SK-N-SH treated with all-trans-retinoic acid at 6 μM for 48 hours (cell line): ENCODE measurements at regions not wholly inside any gene's neighbourhood (a gene's known extent, or its start where the extent isn't known, plus 50 kb on each side); places are given as distances from the start of the nearest gene placed in this dataset.

Source experiments
- ATAC-seq: fragments of 200-7000 bp; cut with Tn5 transposase; 3 replicates; pipeline ENCODE4 v1.9.1; 2020; ENCODE audit warnings: mild to moderate bottlenecking, moderate library complexity
- ARNTL ChIP-seq: fragments of 450-650 bp; formaldehyde crosslinking; IDR thresholded peaks from 2 replicates; pipeline ENCODE4 v1.5.0; 2020; ENCODE audit warnings: low read depth, mild to moderate bottlenecking, moderate library complexity, borderline replicate concordance
- BACH2 ChIP-seq: fragments of 250-450 bp; sonication (Bioruptor Pico); IDR thresholded peaks from 2 replicates; pipeline ENCODE4 v1.9.0; 2021; ENCODE audit warnings: mild to moderate bottlenecking, borderline replicate concordance
- CREB5 ChIP-seq: fragments of 250-450 bp; sonication (Bioruptor Pico); IDR thresholded peaks from 2 replicates; pipeline ENCODE4 v1.5.1; 2020; ENCODE audit warnings: low read depth, mild to moderate bottlenecking, moderate library complexity
- CSDC2 ChIP-seq: fragments of 250-450 bp; sonication (Bioruptor Pico); IDR thresholded peaks from 2 replicates; pipeline ENCODE4 v1.5.0; 2020; ENCODE audit warnings: mild to moderate bottlenecking, moderate library complexity
- CSRNP3 ChIP-seq: fragments of 250-450 bp; sonication (Bioruptor Pico); IDR thresholded peaks from 2 replicates; pipeline ENCODE4 v1.5.1; 2021; ENCODE audit warnings: mild to moderate bottlenecking, moderate library complexity
- ESRRG ChIP-seq: fragments of 250-450 bp; sonication (Bioruptor Pico); IDR thresholded peaks from 2 replicates; pipeline ENCODE4 v1.6.1; 2021; ENCODE audit warnings: mild to moderate bottlenecking
- GLIS3 ChIP-seq: fragments of 250-450 bp; sonication (Bioruptor Pico); IDR thresholded peaks from 2 replicates; pipeline ENCODE4 v1.5.0; 2020; ENCODE audit warnings: mild to moderate bottlenecking, moderate library complexity
- ISL1 ChIP-seq: fragments of 250-450 bp; sonication (Bioruptor Pico); IDR thresholded peaks from 2 replicates; pipeline ENCODE4 v2.1.2; 2022; ENCODE audit warnings: mild to moderate bottlenecking, moderate library complexity
- OSR1 ChIP-seq: fragments of 250-450 bp; sonication (Bioruptor Pico); IDR thresholded peaks from 2 replicates; pipeline ENCODE4 v1.8.0; 2022; ENCODE audit warnings: moderate library complexity, mild to moderate bottlenecking, inconsistent platforms
- PATZ1 ChIP-seq: fragments of 250-450 bp; sonication (Bioruptor Pico); IDR thresholded peaks from 2 replicates; pipeline ENCODE4 v1.8.0; 2020; ENCODE audit warnings: mild to moderate bottlenecking, moderate library complexity, borderline replicate concordance
- POU6F1 ChIP-seq: fragments of 250-450 bp; sonication (Bioruptor Pico); IDR thresholded peaks from 2 replicates; pipeline ENCODE4 v1.8.0; 2021; ENCODE audit warnings: low read depth, mild to moderate bottlenecking, moderate library complexity, borderline replicate concordance
- PPARA ChIP-seq: fragments of 250-450 bp; sonication (Bioruptor Pico); IDR thresholded peaks from 2 replicates; pipeline ENCODE4 v1.5.0; 2020; ENCODE audit warnings: mild to moderate bottlenecking, borderline replicate concordance
- RARB ChIP-seq: fragments of 250-450 bp; sonication (Bioruptor Pico); IDR thresholded peaks from 2 replicates; pipeline ENCODE4 v1.8.0; 2021; ENCODE audit warnings: mild to moderate bottlenecking, moderate library complexity
- SNAI2 ChIP-seq: fragments of 250-450 bp; sonication (Bioruptor Pico); IDR thresholded peaks from 2 replicates; pipeline ENCODE4 v1.5.0; 2020; ENCODE audit warnings: mild to moderate bottlenecking, moderate library complexity
- TCF4 ChIP-seq: fragments of 250-450 bp; sonication (Bioruptor Pico); IDR thresholded peaks from 2 replicates; pipeline ENCODE4 v1.8.0; 2021; ENCODE audit warnings: mild to moderate bottlenecking, moderate library complexity, borderline replicate concordance
- TOX ChIP-seq: fragments of 250-450 bp; sonication (Bioruptor Pico); IDR thresholded peaks from 2 replicates; pipeline ENCODE4 v1.8.0; 2021; ENCODE audit warnings: mild to moderate bottlenecking, moderate library complexity, borderline replicate concordance
- TSHZ2 ChIP-seq: fragments of 250-450 bp; sonication (Bioruptor Pico); IDR thresholded peaks from 2 replicates; pipeline ENCODE4 v1.5.0; 2020; ENCODE audit warnings: mild to moderate bottlenecking, moderate library complexity
- ZC3H10 ChIP-seq: fragments of 250-450 bp; sonication (Bioruptor Pico); IDR thresholded peaks from 2 replicates; pipeline ENCODE4 v1.5.1; 2021; ENCODE audit warnings: mild to moderate bottlenecking, moderate library complexity
- ZFP3 ChIP-seq: fragments of 250-450 bp; sonication (Bioruptor Pico); IDR thresholded peaks from 2 replicates; pipeline ENCODE4 v1.5.0; 2020; ENCODE audit warnings: mild to moderate bottlenecking, moderate library complexity
- ZFP30 ChIP-seq: fragments of 450-650 bp; formaldehyde crosslinking; IDR thresholded peaks from 2 replicates; pipeline ENCODE4 v1.5.0; 2022; ENCODE audit warnings: mild to moderate bottlenecking, moderate library complexity
- ZNF565 ChIP-seq: fragments of 450-650 bp; formaldehyde crosslinking; conservative IDR thresholded peaks from 2 replicates; pipeline ENCODE4 v1.5.0; 2020; ENCODE audit warnings: low read depth, mild to moderate bottlenecking, moderate library complexity
- ZNF70 ChIP-seq: fragments of 450-650 bp; formaldehyde crosslinking; IDR thresholded peaks from 2 replicates; pipeline ENCODE4 v1.5.0; 2020; ENCODE audit warnings: mild to moderate bottlenecking, moderate library complexity
- ZNF8 ChIP-seq: fragments of 450-650 bp; formaldehyde crosslinking; IDR thresholded peaks from 2 replicates; pipeline ENCODE4 v1.5.0; 2020; ENCODE audit warnings: mild to moderate bottlenecking, moderate library complexity

- TF ChIP-seq PATZ1 (CRISPR knock-in tag): no peak
- no peak for TF ChIP-seq RARB
- no peak for TF ChIP-seq ZNF565 (CRISPR knock-in tag)
- TF ChIP-seq ISL1 (CRISPR knock-in tag): no peak
- no peak for TF ChIP-seq ZNF70 (CRISPR knock-in tag)
- TF ChIP-seq TOX (CRISPR knock-in tag): no peak
Observed at GRCh38 chr4:55253948-55254593, 92.0 kb upstream of the SRD5A3 start (continued).

- TF ChIP-seq RARB (no peak), SNAI2 (CRISPR knock-in tag) (no peak), TSHZ2 (CRISPR knock-in tag) (no peak)
- ATAC-seq: no peak
Observed at GRCh38 chr4:55255179-55255578, 90.9 kb upstream of the SRD5A3 start.

- ATAC-seq: no peak
- no peak for TF ChIP-seq ZFP30
- TF ChIP-seq OSR1: no peak
- TF ChIP-seq ARNTL (CRISPR knock-in tag): no peak
- TF ChIP-seq ZC3H10 (CRISPR knock-in tag): no peak
- TF ChIP-seq RARB: no peak
- no peak for TF ChIP-seq CSDC2 (CRISPR knock-in tag)
- no peak for TF ChIP-seq CSRNP3 (CRISPR knock-in tag)
- TF ChIP-seq TCF4 (CRISPR knock-in tag): no peak
- TF ChIP-seq TOX (CRISPR knock-in tag): no peak
- TF ChIP-seq POU6F1 (CRISPR knock-in tag): no peak
- TF ChIP-seq ZNF565 (CRISPR knock-in tag): no peak
- TF ChIP-seq CREB5 (CRISPR knock-in tag): no peak
- no peak for TF ChIP-seq ZNF70 (CRISPR knock-in tag)
- TF ChIP-seq, all 23 proteins: peak for 0
Observed at GRCh38 chr4:55256787-55257186, 89.3 kb upstream of the SRD5A3 start.

- no peak for ATAC-seq
- TF ChIP-seq ESRRG (CRISPR knock-in tag) (no peak), ZFP30 (no peak), ZNF565 (CRISPR knock-in tag) (no peak), TCF4 (CRISPR knock-in tag) (no peak), TOX (CRISPR knock-in tag) (no peak), ZNF8 (CRISPR knock-in tag) (no peak), ZNF70 (CRISPR knock-in tag) (no peak), ZFP3 (CRISPR knock-in tag) (no peak), GLIS3 (CRISPR knock-in tag) (no peak), CSDC2 (CRISPR knock-in tag) (no peak), OSR1 (no peak), BACH2 (CRISPR knock-in tag) (no peak), PPARA (CRISPR knock-in tag) (no peak), PATZ1 (CRISPR knock-in tag) (no peak)
Observed at GRCh38 chr4:55258152-55258865, 87.7 kb upstream of the SRD5A3 start.
